CD4-positive, alpha-beta T cell (primary cell): ENCODE measurements at regions not wholly inside any gene's neighbourhood (a gene's known extent, or its start where the extent isn't known, plus 50 kb on each side); places are given as distances from the start of the nearest gene placed in this dataset.

Experiments
- ATAC-seq: fragments of 200-7000 bp; cut with Tn5 transposase; one replicate; pipeline ENCODE4 v1.10.0; 2022; ENCODE audit warnings: mild to moderate bottlenecking; ENCODE audit not compliant: poor library complexity
- CTCF ChIA-PET: fragments of 350-600 bp; sonication (Branson Sonifier 250); formaldehyde crosslinking; loops from one replicate; lab custom pipeline; 2021; ENCODE audit warnings: antibody characterized with exemption, inconsistent platforms; lab: Charles Lee
- POLR2A ChIA-PET: fragments of 350-600 bp; sonication (Branson Sonifier 250); formaldehyde crosslinking; loops from one replicate; lab custom pipeline; 2021; ENCODE audit warnings: antibody characterized with exemption, inconsistent platforms; lab: Charles Lee
- DNase-seq, 14 experiments: peaks; one replicate each; pipeline ENCODE4 v3.0.0-alpha.2; 2013 to 2020; ENCODE audit warnings: mixed read lengths in 2 of 14
- H3K27ac ChIP-seq, 2 donors: one replicate each; pipeline versions ENCODE4 v1.5.1 to v1.7.0; 2013; ENCODE audit warnings: low read length in 2 of 2, low read depth in 1 of 2, mild to moderate bottlenecking in 1 of 2
- H3K27me3 ChIP-seq, 2 experiments: 1 replicate in 1 of 2; 2 replicates in 1 of 2; pipeline versions ENCODE4 v1.6.1 to v1.7.0; 2013; ENCODE audit warnings: low read length in 2 of 2, control low read depth in 1 of 2, mild to moderate bottlenecking in 1 of 2, moderate library complexity in 1 of 2; ENCODE audit not compliant: insufficient read depth in 2 of 2, control insufficient read depth in 1 of 2
- H3K36me3 ChIP-seq: one replicate; pipeline ENCODE4 v1.6.1; 2013; ENCODE audit warnings: low read length, control low read depth; ENCODE audit not compliant: insufficient read depth
- H3K4me1 ChIP-seq: one replicate; pipeline ENCODE4 v1.6.1; 2013; ENCODE audit warnings: low read length, control low read depth; ENCODE audit not compliant: insufficient read depth
- H3K4me3 ChIP-seq: one replicate; pipeline ENCODE4 v1.5.1; 2013; ENCODE audit warnings: mild to moderate bottlenecking, low read length, moderate library complexity
- H3K9me3 ChIP-seq, 2 experiments: 1 replicate in 1 of 2; 2 replicates in 1 of 2; pipeline versions ENCODE4 v1.6.1 to v1.7.0; 2013; ENCODE audit warnings: low read length in 2 of 2, mild to moderate bottlenecking in 2 of 2, control low read depth in 1 of 2, moderate library complexity in 1 of 2; ENCODE audit not compliant: control insufficient read depth in 1 of 2, insufficient read depth in 1 of 2
- H3K27ac Mint-ChIP-seq: one replicate; pipeline ENCODE4 v1.8.0; 2020; ENCODE audit warnings: mixed read lengths
- H3K27me3 Mint-ChIP-seq: one replicate; pipeline ENCODE4 v1.8.0; 2021; ENCODE audit warnings: mixed read lengths
- H3K36me3 Mint-ChIP-seq: one replicate; pipeline ENCODE4 v1.8.0; 2021; ENCODE audit warnings: low read depth, mixed read lengths
- H3K4me1 Mint-ChIP-seq: one replicate; pipeline ENCODE4 v1.8.0; 2021; ENCODE audit warnings: low read depth, mixed read lengths
- H3K4me3 Mint-ChIP-seq: one replicate; pipeline ENCODE4 v1.8.0; 2020; ENCODE audit warnings: mild to moderate bottlenecking, mixed read lengths
- H3K9me3 Mint-ChIP-seq: one replicate; pipeline ENCODE4 v1.8.0; 2020; ENCODE audit warnings: mixed read lengths
- CTCF ChIP-seq: fragments of 200-600 bp; IDR thresholded peaks from one replicate; pipeline ENCODE4 v1.8.0; 2022; ENCODE audit warnings: antibody characterized with exemption, mild to moderate bottlenecking
- intact Hi-C, 2 experiments: fragments of 100-400 bp; cut with DNase I in 1 of 2; cut with micrococcal nuclease in 1 of 2; formaldehyde crosslinking; loops; one replicate each; pipeline versions ENCODE4 v1.15.1 to v1.9.0; 2023 to 2025; cut with DNase I, micrococcal nuclease

GRCh38 chr18:68355637-68356036 is 359.3 kb downstream of the TMX3 start:
- Histone ChIP-seq H3K27me3 (no peaks in the 10 kb centered on the region), H3K9me3 (peaks cover 0 to 8% of the 10 kb centered on the region in 2 experiments), H3K27ac (no peak overlapping the region), H3K36me3 (no peaks in the 10 kb centered on the region), H3K4me3 (no peak overlapping the region), H3K4me1 (no peaks in the 10 kb centered on the region)
- ChIA-PET POLR2A (no interaction called here), CTCF (no interaction called here)
- Mint-ChIP-seq H3K27me3 (no peaks in the 10 kb centered on the region), H3K9me3 (peaks cover 14% of the 10 kb centered on the region), H3K4me1 (no peaks in the 10 kb centered on the region), H3K4me3 (no peak overlapping the region), H3K27ac (no peak overlapping the region), H3K36me3 (no peaks in the 10 kb centered on the region)
- ATAC-seq, result no peak
- intact Hi-C loops, result no loop called here
- TF ChIP-seq CTCF, result no peak
- no peak for DNase-seq

GRCh38 chr18:68354176-68354575 is 360.7 kb downstream of the TMX3 start:
- H3K9me3 ChIP-seq, result peaks cover 0 to 7% of the 10 kb centered on the region in 2 experiments
- H3K27me3 Mint-ChIP-seq, result no peaks in the 10 kb centered on the region
- DNase-seq (no peak), ATAC-seq (no peak)
- H3K36me3 Mint-ChIP-seq, result no peaks in the 10 kb centered on the region
- ChIA-PET POLR2A (no interaction called here), CTCF (no interaction called here)
- no peak overlapping the region for H3K27ac Mint-ChIP-seq
- no peak overlapping the region for H3K4me3 ChIP-seq
- H3K27me3 ChIP-seq, result no peaks in the 10 kb centered on the region
- H3K4me3 Mint-ChIP-seq, result no peak overlapping the region
- TF ChIP-seq CTCF, result no peak
- intact Hi-C loops, result no loop called here
- no peaks in the 10 kb centered on the region for H3K4me1 Mint-ChIP-seq
- H3K9me3 Mint-ChIP-seq, result peaks cover 23% of the 10 kb centered on the region
- no peaks in the 10 kb centered on the region for H3K36me3 ChIP-seq
- no peaks in the 10 kb centered on the region for H3K4me1 ChIP-seq
- H3K27ac ChIP-seq, result no peak overlapping the region

- Mint-ChIP-seq H3K9me3 (no peaks in the 10 kb centered on the region), H3K27ac (no peak overlapping the region), H3K4me3 (no peak overlapping the region), H3K4me1 (no peaks in the 10 kb centered on the region), H3K36me3 (no peaks in the 10 kb centered on the region), H3K27me3 (no peaks in the 10 kb centered on the region)
- Histone ChIP-seq H3K4me3 (no peak overlapping the region), H3K27me3 (no peaks in the 10 kb centered on the region), H3K36me3 (no peaks in the 10 kb centered on the region), H3K9me3 (no peaks in the 10 kb centered on the region), H3K27ac (no peak overlapping the region), H3K4me1 (no peaks in the 10 kb centered on the region)
- DNase-seq, result no peak
- POLR2A ChIA-PET, result no interaction called here
- ATAC-seq, result no peak
- intact Hi-C loops, result no loop called here
- no peak for TF ChIP-seq CTCF
- CTCF ChIA-PET, result no interaction called here
Observed at GRCh38 chr18:68342039-68342659, 372.8 kb downstream of the TMX3 start.
